Dendritic cell treated with granulocyte-macrophage colony-stimulating factor and Interleukin-4, amounts not matched to agents 40 ng/mL and 50 ng/mL, for 4 days (primary cell): ENCODE measurements at regions not wholly inside any gene's neighbourhood (a gene's known extent, or its start where the extent isn't known, plus 50 kb on each side); places are given as distances from the start of the nearest gene placed in this dataset.
A peak's percentile ranks its signal among the peaks of the same experiment; 100 is the strongest.

ENCODE experiments used
- H3K27ac Mint-ChIP-seq: one replicate; pipeline ENCODE4 v1.8.0; 2022; ENCODE audit warnings: mild to moderate bottlenecking, mixed read lengths
- H3K27me3 Mint-ChIP-seq: one replicate; pipeline ENCODE4 v1.8.0; 2022; ENCODE audit warnings: mild to moderate bottlenecking, mixed read lengths
- H3K36me3 Mint-ChIP-seq: one replicate; pipeline ENCODE4 v1.8.0; 2022; ENCODE audit warnings: low read depth, mixed read lengths
- H3K4me1 Mint-ChIP-seq: one replicate; pipeline ENCODE4 v1.8.0; 2022; ENCODE audit warnings: low read depth, mixed read lengths
- H3K4me3 Mint-ChIP-seq: one replicate; pipeline ENCODE4 v1.8.0; 2022; ENCODE audit warnings: mild to moderate bottlenecking, moderate library complexity, mixed read lengths
- H3K9me3 Mint-ChIP-seq: one replicate; pipeline ENCODE4 v1.8.0; 2022; ENCODE audit warnings: mixed read lengths
- intact Hi-C: fragments of 100-400 bp; cut with micrococcal nuclease; formaldehyde crosslinking; loops from one replicate; pipeline ENCODE4 v1.15.0; 2022

- intact Hi-C loops, result no loop called here
- Mint-ChIP-seq H3K9me3 (peaks cover 9% of the 10 kb centered on the region), H3K36me3 (no peaks in the 10 kb centered on the region), H3K27me3 (peaks cover 17% of the 10 kb centered on the region), H3K4me1 (no peaks in the 10 kb centered on the region), H3K4me3 (peak overlapping the region; percentile 39), H3K27ac (no peak overlapping the region)
Measured at GRCh38 chr10:27413831-27414348, 90.2 kb upstream of the RAB18 start.

- peak overlapping the region; percentile 39 for H3K4me3 Mint-ChIP-seq
- peaks cover 17% of the 10 kb centered on the region for H3K27me3 Mint-ChIP-seq
- no peak overlapping the region for H3K27ac Mint-ChIP-seq
- peaks cover 7% of the 10 kb centered on the region for H3K9me3 Mint-ChIP-seq
- no peaks in the 10 kb centered on the region for H3K36me3 Mint-ChIP-seq
- intact Hi-C loops, result no loop called here
- no peaks in the 10 kb centered on the region for H3K4me1 Mint-ChIP-seq
Measured at GRCh38 chr10:27413387-27413786, 90.7 kb upstream of the RAB18 start.

- H3K27me3 Mint-ChIP-seq, result peaks cover 17% of the 10 kb centered on the region
- H3K4me3 Mint-ChIP-seq, result no peak overlapping the region
- no peaks in the 10 kb centered on the region for H3K4me1 Mint-ChIP-seq
- H3K27ac Mint-ChIP-seq, result no peak overlapping the region
- intact Hi-C loops, result no loop called here
- H3K9me3 Mint-ChIP-seq, result no peaks in the 10 kb centered on the region
- no peaks in the 10 kb centered on the region for H3K36me3 Mint-ChIP-seq
Measured at GRCh38 chr10:27410153-27410552, 94.0 kb upstream of the RAB18 start.

- Mint-ChIP-seq H3K4me3 (no peak overlapping the region), H3K27ac (no peak overlapping the region), H3K9me3 (no peaks in the 10 kb centered on the region), H3K27me3 (no peaks in the 10 kb centered on the region), H3K4me1 (no peaks in the 10 kb centered on the region), H3K36me3 (no peaks in the 10 kb centered on the region)
- intact Hi-C loops, result no loop called here
Measured at GRCh38 chr10:27407271-27407670, 96.8 kb upstream of the RAB18 start.

GRCh38 chr10:27399871-27400270 is 104.2 kb upstream of the RAB18 start:
- intact Hi-C loops, result no loop called here

GRCh38 chr10:27393961-27394360 is 110.1 kb upstream of the RAB18 start:
- no peak overlapping the region for H3K27ac Mint-ChIP-seq
- no peaks in the 10 kb centered on the region for H3K36me3 Mint-ChIP-seq
- intact Hi-C loops, result no loop called here
- H3K9me3 Mint-ChIP-seq, result peaks cover 9% of the 10 kb centered on the region
- H3K4me3 Mint-ChIP-seq, result no peak overlapping the region
- no peaks in the 10 kb centered on the region for H3K27me3 Mint-ChIP-seq
- H3K4me1 Mint-ChIP-seq, result no peaks in the 10 kb centered on the region

More at GRCh38 chr10:27399871-27400270, 104.2 kb upstream of the RAB18 start:
- Mint-ChIP-seq H3K27ac (no peak overlapping the region), H3K36me3 (no peaks in the 10 kb centered on the region), H3K4me1 (peaks cover 5% of the 10 kb centered on the region), H3K27me3 (no peaks in the 10 kb centered on the region), H3K9me3 (no peaks in the 10 kb centered on the region), H3K4me3 (no peak overlapping the region)

- Mint-ChIP-seq H3K27me3 (no peaks in the 10 kb centered on the region), H3K4me3 (no peak overlapping the region), H3K9me3 (peaks cover 9% of the 10 kb centered on the region), H3K27ac (no peak overlapping the region), H3K36me3 (no peaks in the 10 kb centered on the region), H3K4me1 (no peaks in the 10 kb centered on the region)
- intact Hi-C loops, result no loop called here
Measured at GRCh38 chr10:27392606-27393005, 111.5 kb upstream of the RAB18 start.

GRCh38 chr10:27391916-27392315 is 112.2 kb upstream of the RAB18 start:
- H3K4me3 Mint-ChIP-seq, result no peak overlapping the region
- intact Hi-C loops, result no loop called here
- no peaks in the 10 kb centered on the region for H3K27me3 Mint-ChIP-seq
- H3K27ac Mint-ChIP-seq, result no peak overlapping the region
- no peaks in the 10 kb centered on the region for H3K4me1 Mint-ChIP-seq
- H3K9me3 Mint-ChIP-seq, result peaks cover 9% of the 10 kb centered on the region
- no peaks in the 10 kb centered on the region for H3K36me3 Mint-ChIP-seq

- H3K9me3 Mint-ChIP-seq, result peaks cover 9% of the 10 kb centered on the region
- no peaks in the 10 kb centered on the region for H3K4me1 Mint-ChIP-seq
- H3K27me3 Mint-ChIP-seq, result no peaks in the 10 kb centered on the region
- no peaks in the 10 kb centered on the region for H3K36me3 Mint-ChIP-seq
- H3K27ac Mint-ChIP-seq, result no peak overlapping the region
- no peak overlapping the region for H3K4me3 Mint-ChIP-seq
- intact Hi-C loops, result no loop called here
Measured at GRCh38 chr10:27391325-27391724, 112.8 kb upstream of the RAB18 start.

GRCh38 chr10:27390681-27391080 is 113.4 kb upstream of the RAB18 start:
- H3K27me3 Mint-ChIP-seq, result no peaks in the 10 kb centered on the region

GRCh38 chr10:27388761-27389399 is 115.2 kb upstream of the RAB18 start:
- intact Hi-C loops, result no loop called here
- no peak overlapping the region for H3K4me3 Mint-ChIP-seq

More at GRCh38 chr10:27390681-27391080, 113.4 kb upstream of the RAB18 start:
- intact Hi-C loops, result no loop called here
- Mint-ChIP-seq H3K4me1 (no peaks in the 10 kb centered on the region), H3K27ac (no peak overlapping the region), H3K9me3 (peaks cover 9% of the 10 kb centered on the region), H3K4me3 (no peak overlapping the region), H3K36me3 (no peaks in the 10 kb centered on the region)

GRCh38 chr10:27383595-27384542 is 120.2 kb upstream of the RAB18 start:
- Mint-ChIP-seq H3K27ac (no peak overlapping the region), H3K9me3 (no peaks in the 10 kb centered on the region), H3K27me3 (no peaks in the 10 kb centered on the region), H3K36me3 (no peaks in the 10 kb centered on the region), H3K4me3 (no peak overlapping the region), H3K4me1 (peaks cover 6% of the 10 kb centered on the region)
- intact Hi-C loops, result no loop called here

More at GRCh38 chr10:27388761-27389399, 115.2 kb upstream of the RAB18 start:
- Mint-ChIP-seq H3K27ac (no peak overlapping the region), H3K9me3 (peaks cover 9% of the 10 kb centered on the region), H3K27me3 (no peaks in the 10 kb centered on the region), H3K36me3 (no peaks in the 10 kb centered on the region), H3K4me1 (peaks cover 2% of the 10 kb centered on the region)

- peaks cover 6% of the 10 kb centered on the region for H3K4me1 Mint-ChIP-seq
- H3K27me3 Mint-ChIP-seq, result no peaks in the 10 kb centered on the region
- no peaks in the 10 kb centered on the region for H3K9me3 Mint-ChIP-seq
- H3K4me3 Mint-ChIP-seq, result no peak overlapping the region
- no peaks in the 10 kb centered on the region for H3K36me3 Mint-ChIP-seq
- H3K27ac Mint-ChIP-seq, result no peak overlapping the region
- intact Hi-C loops, result no loop called here
Measured at GRCh38 chr10:27382176-27382575, 121.9 kb upstream of the RAB18 start.

GRCh38 chr10:27380929-27381358 is 123.2 kb upstream of the RAB18 start:
- Mint-ChIP-seq H3K4me3 (no peak overlapping the region), H3K9me3 (no peaks in the 10 kb centered on the region), H3K27ac (no peak overlapping the region), H3K27me3 (no peaks in the 10 kb centered on the region), H3K4me1 (peaks cover 6% of the 10 kb centered on the region), H3K36me3 (no peaks in the 10 kb centered on the region)
- intact Hi-C loops, result no loop called here
